Keratinocyte (primary cell): ENCODE measurements at regions not wholly inside any gene's neighbourhood (a gene's known extent, or its start where the extent isn't known, plus 50 kb on each side); places are given as distances from the start of the nearest gene placed in this dataset.
"Not testable (repeated sequence)": the region's sequence is repeated elsewhere in the genome, so short reads cannot be mapped to it uniquely, and the experiment has no call there.

Source experiments
- CTCF ChIP-seq, 3 experiments: IDR thresholded peaks in 1 of 3; conservative IDR thresholded peaks in 1 of 3; optimal IDR thresholded peaks in 1 of 3; 2 replicates in 2 of 3; 3 replicates in 1 of 3; pipeline versions ENCODE3 to v1.5.1; 2011; ENCODE audit warnings: low read length in 3 of 3, mild to moderate bottlenecking in 3 of 3, moderate library complexity in 2 of 3, control low read depth in 1 of 3, inconsistent platforms in 1 of 3; ENCODE audit not compliant: insufficient read depth in 2 of 3; ENCODE audit errors: extremely low read depth in 1 of 3
- EZH2 ChIP-seq: IDR thresholded peaks from one replicate; pipeline ENCODE4 v1.6.1; 2012; ENCODE audit warnings: inconsistent platforms, mild to moderate bottlenecking, low read length, moderate library complexity

- TF ChIP-seq CTCF (optimal IDR thresholded peaks at IDR 0.05 in 1 of 3, IDR thresholded peaks at IDR 0.05 in 1 of 3, conservative IDR thresholded peaks at IDR 0.05 in 1 of 3; ENCODE audit: extremely low read depth in 1 of 3, insufficient read depth in 2 of 3, low read length in 3 of 3); EZH2: not testable (repeated sequence)
Measured at GRCh38 chr16:18077910-18078309, 258.6 kb downstream of the NPIPA8 start.
